ENCODE measurements at regions not wholly inside any gene's neighbourhood (a gene's known extent, or its start where the extent isn't known, plus 50 kb on each side); places are given as distances from the start of the nearest gene placed in this dataset.

GRCh38 chr1:219817914-219818313 lies 110.4 kb downstream of the SLC30A10 start:
- DNase-seq (ENCODE audit: low read depth in 1 of 2, low spot score in 1 of 2) = no peak
- in situ Hi-C loops (cut with HindIII; ENCODE audit: low pct_unique_long_range_greater_than_20kb, low sequenced_read_pairs) = no loop called here
- no peak for TF ChIP-seq JUND (IDR thresholded peaks at IDR 0.05; ENCODE audit: low read depth)

GRCh38 chr1:219813294-219813693 lies 115.1 kb downstream of the SLC30A10 start:
- DNase-seq (ENCODE audit: low read depth in 1 of 2, low spot score in 1 of 2) = no peak
- in situ Hi-C loops (cut with HindIII; ENCODE audit: low pct_unique_long_range_greater_than_20kb, low sequenced_read_pairs) = no loop called here
- TF ChIP-seq JUND (IDR thresholded peaks at IDR 0.05; ENCODE audit: low read depth) = no peak

GRCh38 chr1:219812491-219813203 lies 115.7 kb downstream of the SLC30A10 start:
- no peak for TF ChIP-seq JUND (IDR thresholded peaks at IDR 0.05; ENCODE audit: low read depth)
- in situ Hi-C loops (cut with HindIII; ENCODE audit: low pct_unique_long_range_greater_than_20kb, low sequenced_read_pairs) = no loop called here
- DNase-seq (ENCODE audit: low read depth in 1 of 2, low spot score in 1 of 2) = peak; percentile 78 to 80

- no peak for TF ChIP-seq JUND (IDR thresholded peaks at IDR 0.05; ENCODE audit: low read depth)
- no peak for DNase-seq (ENCODE audit: low read depth in 1 of 2, low spot score in 1 of 2)
- in situ Hi-C loops (cut with HindIII; ENCODE audit: low pct_unique_long_range_greater_than_20kb, low sequenced_read_pairs) = no loop called here
These were observed 116.3 kb downstream of the SLC30A10 start for GRCh38 chr1:219812086-219812485.

- in situ Hi-C loops (cut with HindIII; ENCODE audit: low pct_unique_long_range_greater_than_20kb, low sequenced_read_pairs) = no loop called here
- TF ChIP-seq JUND (IDR thresholded peaks at IDR 0.05; ENCODE audit: low read depth) = no peak
- no peak for DNase-seq (ENCODE audit: low read depth in 1 of 2, low spot score in 1 of 2)
These were observed 117.9 kb downstream of the SLC30A10 start for GRCh38 chr1:219810451-219810850.

GRCh38 chr1:219808790-219809189 lies 119.6 kb downstream of the SLC30A10 start:
- in situ Hi-C loops (cut with HindIII; ENCODE audit: low pct_unique_long_range_greater_than_20kb, low sequenced_read_pairs) = no loop called here
- no peak for TF ChIP-seq JUND (IDR thresholded peaks at IDR 0.05; ENCODE audit: low read depth)
- no peak for DNase-seq (ENCODE audit: low read depth in 1 of 2, low spot score in 1 of 2)

GRCh38 chr1:219806642-219807041 lies 121.7 kb downstream of the SLC30A10 start:
- in situ Hi-C loops (cut with HindIII; ENCODE audit: low pct_unique_long_range_greater_than_20kb, low sequenced_read_pairs) = no loop called here
- no peak for DNase-seq (ENCODE audit: low read depth in 1 of 2, low spot score in 1 of 2)
- no peak for TF ChIP-seq JUND (IDR thresholded peaks at IDR 0.05; ENCODE audit: low read depth)

- in situ Hi-C loops (cut with HindIII; ENCODE audit: low pct_unique_long_range_greater_than_20kb, low sequenced_read_pairs) = no loop called here
- TF ChIP-seq JUND (IDR thresholded peaks at IDR 0.05; ENCODE audit: low read depth) = no peak
- DNase-seq (ENCODE audit: low read depth in 1 of 2, low spot score in 1 of 2) = no peak
These were observed 122.3 kb downstream of the SLC30A10 start for GRCh38 chr1:219806020-219806419.

GRCh38 chr1:219805191-219805590 lies 123.2 kb downstream of the SLC30A10 start:
- DNase-seq (ENCODE audit: low read depth in 1 of 2, low spot score in 1 of 2) = no peak
- in situ Hi-C loops (cut with HindIII; ENCODE audit: low pct_unique_long_range_greater_than_20kb, low sequenced_read_pairs) = no loop called here
- no peak for TF ChIP-seq JUND (IDR thresholded peaks at IDR 0.05; ENCODE audit: low read depth)

- no peak for TF ChIP-seq JUND (IDR thresholded peaks at IDR 0.05; ENCODE audit: low read depth)
- no peak for DNase-seq (ENCODE audit: low read depth in 1 of 2, low spot score in 1 of 2)
- in situ Hi-C loops (cut with HindIII; ENCODE audit: low pct_unique_long_range_greater_than_20kb, low sequenced_read_pairs) = no loop called here
These were observed 127.1 kb downstream of the SLC30A10 start for GRCh38 chr1:219801156-219801820.

- in situ Hi-C loops (cut with HindIII; ENCODE audit: low pct_unique_long_range_greater_than_20kb, low sequenced_read_pairs) = no loop called here
- TF ChIP-seq JUND (IDR thresholded peaks at IDR 0.05; ENCODE audit: low read depth) = no peak
- DNase-seq (ENCODE audit: low read depth in 1 of 2, low spot score in 1 of 2) = no peak
These were observed 129.9 kb downstream of the SLC30A10 start for GRCh38 chr1:219798283-219799030.

GRCh38 chr1:219797683-219798082 lies 130.7 kb downstream of the SLC30A10 start:
- TF ChIP-seq JUND (IDR thresholded peaks at IDR 0.05; ENCODE audit: low read depth) = no peak
- in situ Hi-C loops (cut with HindIII; ENCODE audit: low pct_unique_long_range_greater_than_20kb, low sequenced_read_pairs) = no loop called here
- no peak for DNase-seq (ENCODE audit: low read depth in 1 of 2, low spot score in 1 of 2)

- no peak for TF ChIP-seq JUND (IDR thresholded peaks at IDR 0.05; ENCODE audit: low read depth)
- DNase-seq (ENCODE audit: low read depth in 1 of 2, low spot score in 1 of 2) = no peak
- in situ Hi-C loops (cut with HindIII; ENCODE audit: low pct_unique_long_range_greater_than_20kb, low sequenced_read_pairs) = no loop called here
These were observed 131.3 kb downstream of the SLC30A10 start for GRCh38 chr1:219797009-219797408.
